ENCODE measurements at regions not wholly inside any gene's neighbourhood (a gene's known extent, or its start where the extent isn't known, plus 50 kb on each side); places are given as distances from the start of the nearest gene placed in this dataset.

GRCh38 chr7:20542594-20542993, 72.9 kb upstream of the ABCB5 start:
- TF ChIP-seq GATA3 (IDR thresholded peaks at IDR 0.05; ENCODE audit: low read depth, low read length) (no peak), GATA2 (IDR thresholded peaks at IDR 0.05; ENCODE audit: low read depth, low read length) (no peak)
